ENCODE measurements at regions not wholly inside any gene's neighbourhood (a gene's known extent, or its start where the extent isn't known, plus 50 kb on each side); places are given as distances from the start of the nearest gene placed in this dataset.
"Not testable (repeated sequence)": the region's sequence is repeated elsewhere in the genome, so short reads cannot be mapped to it uniquely, and the experiment has no call there.

DNA sequence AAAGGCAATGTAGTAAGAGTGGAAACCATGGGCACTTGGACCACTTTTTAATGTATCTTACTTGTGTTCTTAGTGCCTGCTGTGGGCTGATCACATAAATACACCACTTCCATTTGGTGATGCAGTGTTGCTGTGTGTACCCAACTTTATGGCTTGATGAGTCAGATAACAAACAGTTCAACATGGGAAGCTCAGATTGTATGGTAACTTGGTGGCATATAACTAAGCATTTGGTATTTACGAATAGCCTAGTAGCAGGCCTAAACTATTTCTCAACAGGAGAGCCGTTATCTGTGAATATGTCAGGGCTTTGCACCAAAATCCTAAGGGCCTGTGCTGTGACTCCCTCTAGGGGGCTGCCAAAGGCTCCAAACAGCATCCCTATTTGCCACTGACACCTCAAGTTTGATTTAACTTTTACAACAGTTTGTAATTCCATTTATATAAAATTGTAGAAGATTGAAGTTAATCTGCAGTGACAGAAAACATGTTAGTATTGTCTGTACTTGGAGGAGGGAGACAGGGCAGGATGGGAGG lies 640.4 kb upstream of the CADM2 start:
- no peaks in the 10 kb centered on the region for H3K36me3 ChIP-seq (ENCODE audit: control insufficient read depth, insufficient read depth, low read length)
- H3K27me3 ChIP-seq (ENCODE audit: control insufficient read depth, insufficient read depth, low read length), result no peaks in the 10 kb centered on the region
- DNase-seq (ENCODE audit: low read depth), result no peak
- H3K4me3 ChIP-seq (ENCODE audit: low read depth, low read length), result no peak overlapping the region
- TF ChIP-seq, protein P1, sequence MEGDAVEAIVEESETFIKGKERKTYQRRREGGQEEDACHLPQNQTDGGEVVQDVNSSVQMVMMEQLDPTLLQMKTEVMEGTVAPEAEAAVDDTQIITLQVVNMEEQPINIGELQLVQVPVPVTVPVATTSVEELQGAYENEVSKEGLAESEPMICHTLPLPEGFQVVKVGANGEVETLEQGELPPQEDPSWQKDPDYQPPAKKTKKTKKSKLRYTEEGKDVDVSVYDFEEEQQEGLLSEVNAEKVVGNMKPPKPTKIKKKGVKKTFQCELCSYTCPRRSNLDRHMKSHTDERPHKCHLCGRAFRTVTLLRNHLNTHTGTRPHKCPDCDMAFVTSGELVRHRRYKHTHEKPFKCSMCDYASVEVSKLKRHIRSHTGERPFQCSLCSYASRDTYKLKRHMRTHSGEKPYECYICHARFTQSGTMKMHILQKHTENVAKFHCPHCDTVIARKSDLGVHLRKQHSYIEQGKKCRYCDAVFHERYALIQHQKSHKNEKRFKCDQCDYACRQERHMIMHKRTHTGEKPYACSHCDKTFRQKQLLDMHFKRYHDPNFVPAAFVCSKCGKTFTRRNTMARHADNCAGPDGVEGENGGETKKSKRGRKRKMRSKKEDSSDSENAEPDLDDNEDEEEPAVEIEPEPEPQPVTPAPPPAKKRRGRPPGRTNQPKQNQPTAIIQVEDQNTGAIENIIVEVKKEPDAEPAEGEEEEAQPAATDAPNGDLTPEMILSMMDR (IDR thresholded peaks at IDR 0.05; ENCODE audit: insufficient read depth, low read length, poor library complexity, severe bottlenecking), result no peak

DNA sequence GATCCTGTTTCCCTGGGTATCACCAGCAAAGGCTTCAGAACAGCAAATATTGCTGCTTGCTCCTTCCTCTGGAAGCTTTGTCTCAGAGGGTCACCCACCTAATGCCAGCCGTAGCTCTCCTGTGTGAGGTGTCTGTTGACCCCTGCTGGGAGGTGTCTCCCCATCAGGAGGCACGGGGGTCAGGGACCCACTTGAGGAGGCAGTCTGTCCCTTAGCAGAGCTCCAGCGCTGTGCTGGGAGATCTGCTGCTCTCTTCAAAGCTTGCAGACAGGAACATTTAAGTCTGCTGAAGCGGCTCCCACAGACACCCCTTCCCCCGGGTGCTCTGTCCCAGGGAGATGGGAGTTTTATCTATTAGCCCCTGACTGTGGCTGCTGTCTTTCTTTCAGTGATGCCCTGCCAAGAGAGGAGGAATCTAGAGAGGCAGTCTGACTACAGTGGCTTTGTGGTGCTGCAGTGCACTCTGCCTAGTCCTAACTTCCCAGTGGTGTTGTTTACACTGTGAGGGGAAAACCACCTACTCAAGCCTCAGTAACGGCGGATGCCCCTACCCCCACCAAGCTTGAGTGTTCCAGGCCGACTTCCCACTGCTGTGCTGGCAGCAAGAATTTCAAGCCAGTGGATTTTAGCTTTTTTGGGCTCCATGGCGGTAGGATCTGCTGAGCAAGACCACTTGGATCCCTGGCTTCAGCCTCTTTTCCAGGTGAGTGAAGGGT lies 593.1 kb upstream of the CADM2 start:
- not testable (repeated sequence) for H3K4me3 ChIP-seq (ENCODE audit: low read depth, low read length); H3K36me3 ChIP-seq (ENCODE audit: control insufficient read depth, insufficient read depth, low read length); DNase-seq (ENCODE audit: low read depth); H3K27me3 ChIP-seq (ENCODE audit: control insufficient read depth, insufficient read depth, low read length)

Data from kidney epithelial cell (primary cell).